Trophoblast cell (in vitro differentiated cells and primary cell): ENCODE measurements at regions not wholly inside any gene's neighbourhood (a gene's known extent, or its start where the extent isn't known, plus 50 kb on each side); places are given as distances from the start of the nearest gene placed in this dataset.

Experiments
- DNase-seq, 2 donors: peaks; one replicate each; pipeline ENCODE4 v3.0.0-alpha.2; 2016
- H2AFZ ChIP-seq: 2 replicates; pipeline ENCODE4 v1.6.1; 2013; ENCODE audit warnings: low read length, moderate library complexity, mild to moderate bottlenecking; ENCODE audit not compliant: insufficient read depth, poor library complexity
- H2AK5ac ChIP-seq: 2 replicates; pipeline ENCODE4 v1.6.1; 2013; ENCODE audit warnings: mild to moderate bottlenecking, low read length
- H2BK120ac ChIP-seq: 2 replicates; pipeline ENCODE4 v1.6.1; 2013; ENCODE audit warnings: low read length, mild to moderate bottlenecking, moderate library complexity; ENCODE audit not compliant: insufficient read depth, poor library complexity
- H2BK12ac ChIP-seq: 2 replicates; pipeline ENCODE4 v1.6.1; 2013; ENCODE audit warnings: mild to moderate bottlenecking, low read length, moderate library complexity
- H2BK5ac ChIP-seq: 2 replicates; pipeline ENCODE4 v1.6.1; 2013; ENCODE audit warnings: low read length, low read depth, moderate library complexity, mild to moderate bottlenecking; ENCODE audit not compliant: poor library complexity
- H3K14ac ChIP-seq: 2 replicates; pipeline ENCODE4 v1.6.1; 2013; ENCODE audit warnings: mild to moderate bottlenecking, low read length
- H3K18ac ChIP-seq: 2 replicates; pipeline ENCODE4 v1.6.1; 2013; ENCODE audit warnings: mild to moderate bottlenecking, low read length
- H3K23ac ChIP-seq: 2 replicates; pipeline ENCODE4 v1.6.1; 2013; ENCODE audit warnings: low read length
- H3K27ac ChIP-seq: 2 replicates; pipeline ENCODE4 v1.5.1; 2013; ENCODE audit warnings: low read depth, mild to moderate bottlenecking, inconsistent platforms, low read length, moderate library complexity
- H3K27me3 ChIP-seq: 2 replicates; pipeline ENCODE4 v1.6.1; 2013; ENCODE audit warnings: inconsistent platforms, mild to moderate bottlenecking, low read length, moderate library complexity; ENCODE audit not compliant: insufficient read depth
- H3K36me3 ChIP-seq, 2 experiments: 1 replicate in 1 of 2; 2 replicates in 1 of 2; pipeline ENCODE4 v1.6.1; 2013; ENCODE audit warnings: low read length in 2 of 2, mild to moderate bottlenecking in 2 of 2, moderate library complexity in 1 of 2; ENCODE audit not compliant: insufficient read depth in 2 of 2, control insufficient read depth in 1 of 2
- H3K4ac ChIP-seq: 2 replicates; pipeline ENCODE4 v1.6.1; 2013; ENCODE audit warnings: low read depth, mild to moderate bottlenecking, low read length, moderate library complexity
- H3K4me1 ChIP-seq, 2 experiments: 1 replicate in 1 of 2; 2 replicates in 1 of 2; pipeline ENCODE4 v1.6.1; 2013; ENCODE audit warnings: low read length in 2 of 2, mild to moderate bottlenecking in 2 of 2, moderate library complexity in 1 of 2; ENCODE audit not compliant: insufficient read depth in 2 of 2, control insufficient read depth in 1 of 2
- H3K4me2 ChIP-seq: 2 replicates; pipeline ENCODE4 v1.6.1; 2013; ENCODE audit warnings: inconsistent platforms, mild to moderate bottlenecking, low read length, moderate library complexity
- H3K4me3 ChIP-seq: 2 replicates; pipeline ENCODE4 v1.5.1; 2013; ENCODE audit warnings: mild to moderate bottlenecking, low read depth, low read length, inconsistent platforms
- H3K79me1 ChIP-seq: one replicate; pipeline ENCODE4 v1.6.1; 2013; ENCODE audit warnings: low read length
- H3K79me2 ChIP-seq: 2 replicates; pipeline ENCODE4 v1.6.1; 2013; ENCODE audit warnings: low read length, mild to moderate bottlenecking; ENCODE audit not compliant: control insufficient read depth, insufficient read depth, poor library complexity
- H3K9ac ChIP-seq: 2 replicates; pipeline ENCODE4 v1.6.1; 2013; ENCODE audit warnings: mild to moderate bottlenecking, low read length
- H3K9me3 ChIP-seq: 2 replicates; pipeline ENCODE4 v1.6.1; 2013; ENCODE audit warnings: low read depth, mild to moderate bottlenecking, control low read depth, inconsistent platforms, low read length; ENCODE audit not compliant: insufficient read depth
- H4K12ac ChIP-seq: 2 replicates; pipeline ENCODE4 v1.6.1; 2013; ENCODE audit warnings: low read depth, mild to moderate bottlenecking, low read length, moderate library complexity
- H4K8ac ChIP-seq: 2 replicates; pipeline ENCODE4 v1.6.1; 2013; ENCODE audit warnings: low read depth, mild to moderate bottlenecking, low read length, moderate library complexity
- H4K91ac ChIP-seq: one replicate; pipeline ENCODE4 v1.6.1; 2013; ENCODE audit warnings: low read depth, mild to moderate bottlenecking, low read length, moderate library complexity
- whole genome bisulfite sequencing: extraction: QIAGEN DNeasy Blood & Tissue Kit; methylation state at CpG from one replicate; pipeline ENCODE4 v1.1.7; 2013; ENCODE audit warnings: missing lambda C conversion rate; ENCODE audit not compliant: insufficient read length, insufficient coverage; ENCODE audit errors: extremely low coverage; 5-methylcytosine and 5-hydroxymethylcytosine counted together

DNA sequence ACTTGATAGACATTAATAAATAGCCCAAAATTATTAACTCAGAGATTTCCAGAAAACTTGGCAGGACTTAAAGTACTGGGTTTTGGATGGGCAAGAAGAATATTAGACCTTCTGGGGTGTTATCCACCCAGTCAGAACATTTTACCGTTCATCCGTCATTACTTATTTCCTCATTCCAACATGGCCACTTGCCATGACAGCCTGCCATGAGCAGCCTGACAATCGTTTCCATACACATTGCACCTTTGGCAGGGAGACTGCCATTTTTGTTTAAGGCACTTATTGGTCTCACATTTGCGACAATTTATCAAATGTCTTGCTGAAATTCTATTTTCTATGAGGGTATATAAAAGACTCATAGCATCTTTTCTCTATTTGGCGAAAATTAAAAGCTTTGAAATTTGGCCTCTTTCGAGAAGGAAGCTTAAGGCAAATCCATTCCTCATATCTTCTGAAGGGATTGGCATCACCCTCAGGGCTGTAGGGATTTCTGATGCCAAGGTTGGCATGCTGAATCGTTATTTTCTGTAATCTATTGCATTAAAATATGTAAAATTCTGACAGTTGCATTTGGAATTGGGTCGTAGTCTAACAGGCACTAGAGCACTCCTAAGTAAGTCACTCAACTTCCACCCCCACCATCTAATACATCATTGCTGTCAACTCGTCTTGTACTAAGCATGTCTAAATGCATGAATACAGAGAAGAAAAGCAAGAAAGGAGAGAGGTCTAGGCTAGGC is 406.3 kb upstream of the PIK3C3 start:
- H3K9ac ChIP-seq: no peak overlapping the region
- no peak for DNase-seq

DNA sequence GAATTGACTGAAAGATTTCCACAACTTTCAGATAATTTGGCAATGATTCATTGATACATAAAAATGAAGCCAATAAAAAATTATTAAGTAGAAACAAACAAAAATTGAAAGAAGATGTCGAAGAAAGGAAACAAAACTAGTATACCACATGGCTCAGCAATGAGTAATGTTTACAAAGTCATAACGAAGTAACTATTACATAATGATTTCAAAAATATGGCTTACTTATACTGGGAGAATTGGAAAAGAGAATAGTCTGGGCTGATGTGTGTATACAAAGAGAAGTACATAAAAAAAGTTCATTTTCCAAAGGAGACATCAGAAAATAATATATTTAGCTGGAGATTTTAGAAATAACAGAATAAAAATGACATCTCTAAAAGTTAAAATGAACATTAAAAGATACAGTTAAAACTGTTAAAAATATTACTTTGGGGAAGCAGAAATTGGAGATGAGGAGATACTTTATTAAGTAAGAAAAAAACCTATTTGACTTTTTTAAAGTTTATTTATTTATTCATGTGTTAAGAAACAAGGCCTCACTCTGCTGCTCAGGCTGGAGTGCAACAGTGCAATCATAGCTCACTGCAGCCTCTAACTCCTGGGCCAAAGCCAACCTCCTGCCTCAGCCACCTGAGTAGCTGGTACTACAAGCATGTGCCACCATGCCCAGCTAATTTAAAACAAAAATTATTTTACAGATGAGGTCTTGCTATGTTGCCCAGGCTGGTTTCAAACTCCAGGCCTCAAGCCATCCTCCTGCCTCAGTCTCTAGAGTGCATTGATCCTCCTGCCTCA is 409.7 kb upstream of the PIK3C3 start:
- Histone ChIP-seq H2AFZ (no peak overlapping the region), H3K4me3 (no peak overlapping the region), H3K36me3 (no peaks in the 10 kb centered on the region), H4K12ac (no peak overlapping the region), H3K4ac (no peak overlapping the region), H2BK5ac (no peak overlapping the region), H3K4me1 (peaks cover 0 to 2% of the 10 kb centered on the region in 2 experiments), H2BK12ac (no peak overlapping the region), H3K79me1 (no peaks in the 10 kb centered on the region), H2BK120ac (no peak overlapping the region), H3K27ac (no peak overlapping the region), H3K27me3 (no peaks in the 10 kb centered on the region), H3K23ac (no peak overlapping the region), H3K14ac (no peak overlapping the region), H4K91ac (no peak overlapping the region), H3K79me2 (no peaks in the 10 kb centered on the region), H2AK5ac (no peak overlapping the region), H4K8ac (no peak overlapping the region), H3K4me2 (no peak overlapping the region), H3K9me3 (no peaks in the 10 kb centered on the region), H3K9ac (no peak overlapping the region), H3K18ac (no peak overlapping the region)
- no CpG with 5 or more reads among the region's 2 CpGs for WGBS
- DNase-seq: no peak

More for the DNA sequence above, 406.3 kb upstream of the PIK3C3 start:
- WGBS: no CpG with 5 or more reads among the region's 9 CpGs
- Histone ChIP-seq H4K8ac (no peak overlapping the region), H3K79me2 (no peaks in the 10 kb centered on the region), H3K4me2 (no peak overlapping the region), H3K23ac (no peak overlapping the region), H2BK120ac (no peak overlapping the region), H2AK5ac (no peak overlapping the region), H3K18ac (no peak overlapping the region), H3K79me1 (no peaks in the 10 kb centered on the region), H3K27ac (no peak overlapping the region), H3K4me3 (no peak overlapping the region), H3K4ac (no peak overlapping the region), H3K36me3 (no peaks in the 10 kb centered on the region), H3K14ac (no peak overlapping the region), H2AFZ (no peak overlapping the region), H3K9me3 (no peaks in the 10 kb centered on the region), H4K12ac (no peak overlapping the region), H3K27me3 (no peaks in the 10 kb centered on the region), H4K91ac (no peak overlapping the region), H3K4me1 (no peaks in the 10 kb centered on the region), H2BK5ac (no peak overlapping the region), H2BK12ac (no peak overlapping the region)

DNA sequence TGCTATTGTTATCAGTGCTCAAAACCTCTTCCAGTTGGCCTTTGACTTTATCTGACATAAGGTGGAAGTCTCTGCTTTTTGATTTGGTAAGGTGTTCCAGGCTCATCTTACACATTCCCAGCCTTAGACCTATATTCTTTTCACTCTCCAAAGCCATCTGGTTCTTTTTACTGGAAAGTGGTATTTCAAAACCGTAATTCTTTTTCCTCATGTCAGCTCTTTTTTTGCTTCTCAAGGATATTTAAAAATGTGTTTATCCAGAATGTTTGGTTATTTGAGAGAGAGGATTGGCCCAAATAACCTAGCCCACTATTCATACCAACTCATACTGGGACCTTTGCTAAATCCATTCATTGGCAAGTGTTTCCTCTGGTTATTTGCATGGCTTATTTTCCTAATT is 411.2 kb upstream of the PIK3C3 start:
- H3K4ac ChIP-seq: no peak overlapping the region
- no peak overlapping the region for H3K4me3 ChIP-seq
- H3K79me2 ChIP-seq: no peaks in the 10 kb centered on the region
- no CpG with 5 or more reads among the region's 1 CpG for WGBS
- no peak overlapping the region for H3K4me2 ChIP-seq
- peaks cover 0 to 2% of the 10 kb centered on the region in 2 experiments for H3K4me1 ChIP-seq
- H3K27ac ChIP-seq: no peak overlapping the region
- H4K91ac ChIP-seq: no peak overlapping the region
- no peak overlapping the region for H3K18ac ChIP-seq
- no peaks in the 10 kb centered on the region for H3K9me3 ChIP-seq
- H2BK120ac ChIP-seq: no peak overlapping the region
- no peak overlapping the region for H4K8ac ChIP-seq
- H2AK5ac ChIP-seq: no peak overlapping the region
- no peaks in the 10 kb centered on the region for H3K27me3 ChIP-seq
- H3K14ac ChIP-seq: no peak overlapping the region
- H2AFZ ChIP-seq: no peak overlapping the region
- H4K12ac ChIP-seq: no peak overlapping the region
- H3K36me3 ChIP-seq: no peaks in the 10 kb centered on the region
- H3K79me1 ChIP-seq: no peaks in the 10 kb centered on the region
- H3K23ac ChIP-seq: no peak overlapping the region
- no peak overlapping the region for H2BK12ac ChIP-seq
- no peak overlapping the region for H3K9ac ChIP-seq
- no peak overlapping the region for H2BK5ac ChIP-seq
- DNase-seq: no peak

DNA sequence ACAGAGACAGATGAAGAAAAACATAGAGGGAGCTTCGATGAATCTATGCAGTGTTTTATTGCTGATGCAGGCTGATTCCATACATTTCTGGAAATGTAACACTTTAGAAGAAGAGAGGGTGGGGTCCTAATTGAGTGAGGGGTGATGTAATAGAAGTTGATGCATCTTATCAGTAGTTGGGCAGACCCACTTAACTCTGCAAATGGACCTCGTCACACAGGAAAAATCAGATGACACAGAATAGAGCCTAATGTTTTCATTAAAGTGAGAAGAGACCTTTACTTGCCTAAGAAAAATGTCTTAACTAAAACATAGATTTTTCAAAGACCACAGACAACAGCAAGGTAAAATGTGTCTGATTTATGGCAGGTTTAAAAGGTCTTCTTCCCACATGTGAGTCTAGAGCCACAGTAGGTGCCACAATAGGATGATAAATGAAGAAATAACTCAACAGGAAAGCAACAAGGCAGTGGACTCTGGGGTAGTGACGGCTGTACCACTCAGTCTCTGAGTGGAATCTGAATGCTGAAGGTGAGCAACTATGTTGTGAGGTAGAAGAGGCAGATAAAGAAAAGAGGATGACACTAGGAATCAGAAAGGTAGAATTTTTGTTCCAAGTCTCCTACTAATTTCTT is 414.7 kb upstream of the PIK3C3 start:
- no peak overlapping the region for H2BK5ac ChIP-seq
- no CpG with 5 or more reads among the region's 3 CpGs for WGBS
- H3K79me1 ChIP-seq: no peaks in the 10 kb centered on the region
- no peak overlapping the region for H4K91ac ChIP-seq
- H3K4me1 ChIP-seq: peaks cover 0 to 2% of the 10 kb centered on the region in 2 experiments
- no peak for DNase-seq
- H3K18ac ChIP-seq: no peak overlapping the region
- no peaks in the 10 kb centered on the region for H3K27me3 ChIP-seq
- H4K12ac ChIP-seq: no peak overlapping the region
- H2BK120ac ChIP-seq: no peak overlapping the region
- no peak overlapping the region for H2AK5ac ChIP-seq
- no peak overlapping the region for H3K23ac ChIP-seq
- no peak overlapping the region for H3K14ac ChIP-seq
- no peak overlapping the region for H3K9ac ChIP-seq
- H3K4me2 ChIP-seq: no peak overlapping the region
- H3K27ac ChIP-seq: no peak overlapping the region
- H3K4ac ChIP-seq: no peak overlapping the region
- no peak overlapping the region for H3K4me3 ChIP-seq
- H3K79me2 ChIP-seq: no peaks in the 10 kb centered on the region
- H2AFZ ChIP-seq: no peak overlapping the region
- no peak overlapping the region for H2BK12ac ChIP-seq
- no peaks in the 10 kb centered on the region for H3K9me3 ChIP-seq
- H3K36me3 ChIP-seq: no peaks in the 10 kb centered on the region
- H4K8ac ChIP-seq: no peak overlapping the region
